Activated T-helper 1 cell treated with anti-CD3 and anti-CD28 coated beads, Interleukin-2, amount 50 U/mL, for 16 hours (primary cell): ENCODE measurements at regions not wholly inside any gene's neighbourhood (a gene's known extent, or its start where the extent isn't known, plus 50 kb on each side); places are given as distances from the start of the nearest gene placed in this dataset.

Source experiments
- DNase-seq, 2 donors: peaks; one replicate each; pipeline ENCODE4 v3.0.0-alpha.2; 2020; ENCODE audit warnings: low read depth in 1 of 2, low spot score in 1 of 2

GRCh38 chr11:15579287-15580001 lies 464.7 kb downstream of the INSC start:
- no peak for DNase-seq

GRCh38 chr11:15580056-15580774 lies 465.5 kb downstream of the INSC start:
- no peak for DNase-seq

GRCh38 chr11:15580775-15581095 lies 466.0 kb downstream of the INSC start:
- no peak for DNase-seq

- no peak for DNase-seq
Measured at GRCh38 chr11:15584158-15584557, 469.4 kb downstream of the INSC start.

- DNase-seq: no peak
Measured at GRCh38 chr11:15585602-15586331, 471.0 kb downstream of the INSC start.

GRCh38 chr11:15586741-15587473 lies 472.2 kb downstream of the INSC start:
- DNase-seq: no peak

- DNase-seq: no peak
Measured at GRCh38 chr11:15589070-15589626, 474.4 kb downstream of the INSC start.

- no peak for DNase-seq
Measured at GRCh38 chr11:15590132-15590531, 475.4 kb downstream of the INSC start.

- no peak for DNase-seq
Measured at GRCh38 chr11:15591112-15591537, 476.4 kb downstream of the INSC start.

- DNase-seq: no peak
Measured at GRCh38 chr11:15594607-15595006, 479.9 kb downstream of the INSC start.

GRCh38 chr11:15599376-15599775 lies 484.7 kb downstream of the INSC start:
- no peak for DNase-seq

- no peak for DNase-seq
Measured at GRCh38 chr11:15602047-15602446, 487.3 kb downstream of the INSC start.

- no peak for DNase-seq
Measured at GRCh38 chr11:15602785-15603567, 488.3 kb downstream of the INSC start.

GRCh38 chr11:15605094-15605493 lies 490.4 kb downstream of the INSC start:
- no peak for DNase-seq

- no peak for DNase-seq
Measured at GRCh38 chr11:15607361-15608036, 492.8 kb downstream of the INSC start.

GRCh38 chr11:15609445-15609844 lies 494.7 kb downstream of the INSC start:
- no peak for DNase-seq

GRCh38 chr11:15610881-15611280 lies 496.2 kb downstream of the INSC start:
- no peak for DNase-seq

GRCh38 chr11:15613251-15613650 lies 498.5 kb downstream of the INSC start:
- no peak for DNase-seq

- DNase-seq: no peak
Measured at GRCh38 chr11:15613789-15614188, 499.1 kb downstream of the INSC start.
